Keratinocyte (primary cell): ENCODE measurements at regions not wholly inside any gene's neighbourhood (a gene's known extent, or its start where the extent isn't known, plus 50 kb on each side); places are given as distances from the start of the nearest gene placed in this dataset.

Experiments
- DNase-seq: peaks from one replicate; pipeline ENCODE4 v3.0.0-alpha.2; 2011; ENCODE audit warnings: low read depth, missing footprints, low spot score
- FAIRE-seq: peaks from 2 replicates; lab custom pipeline; 2011; peaks lifted over from hg19 to GRCh38; lab: Jason Lieb, UNC
- H2AFZ ChIP-seq: 2 replicates; pipeline ENCODE4 v1.6.0; 2012; ENCODE audit warnings: low read length, control low read depth, inconsistent platforms; ENCODE audit not compliant: control insufficient read depth
- H3K27ac ChIP-seq: 2 replicates; pipeline ENCODE4 v1.5.1; 2011; ENCODE audit warnings: low read length; ENCODE audit not compliant: control insufficient read depth, insufficient read depth
- H3K27me3 ChIP-seq: 3 replicates; pipeline ENCODE4 v1.6.0; 2011; ENCODE audit warnings: low read length; ENCODE audit not compliant: control insufficient read depth, insufficient read depth; ENCODE audit errors: extremely low read depth
- H3K36me3 ChIP-seq, 2 experiments: 2 replicates in 1 of 2; 3 replicates in 1 of 2; pipeline ENCODE4 v1.5.1; 2011; ENCODE audit warnings: low read length in 2 of 2, mild to moderate bottlenecking in 1 of 2; ENCODE audit not compliant: control insufficient read depth in 2 of 2, insufficient read depth in 2 of 2; ENCODE audit errors: extremely low read depth in 1 of 2
- H3K4me1 ChIP-seq: 3 replicates; pipeline ENCODE4 v1.5.1; 2011; ENCODE audit warnings: low read length; ENCODE audit not compliant: control insufficient read depth, insufficient read depth; ENCODE audit errors: extremely low read depth
- H3K4me2 ChIP-seq: 3 replicates; pipeline ENCODE4 v1.6.0; 2011; ENCODE audit warnings: low read depth, low read length; ENCODE audit not compliant: control insufficient read depth, insufficient read depth; ENCODE audit errors: extremely low read depth
- H3K4me3 ChIP-seq, 3 experiments: fragments of 200-600 bp in 1 of 3; sonication (generic) in 1 of 3; 2 replicates in 2 of 3; 3 replicates in 1 of 3; pipeline ENCODE4 v1.5.1; 2011 to 2016; ENCODE audit warnings: low read length in 3 of 3, mild to moderate bottlenecking in 3 of 3, control low read depth in 2 of 3, inconsistent platforms in 1 of 3, low read depth in 1 of 3, mixed read lengths in 1 of 3, mixed run types in 1 of 3, moderate library complexity in 1 of 3; ENCODE audit not compliant: control insufficient read depth in 2 of 3, insufficient read depth in 2 of 3; ENCODE audit errors: extremely low read depth in 1 of 3
- H3K79me2 ChIP-seq: 2 replicates; pipeline ENCODE4 v1.6.0; 2012; ENCODE audit warnings: low read length; ENCODE audit not compliant: control insufficient read depth, insufficient read depth
- H3K9ac ChIP-seq: 3 replicates; pipeline ENCODE4 v1.6.0; 2011; ENCODE audit warnings: low read length; ENCODE audit not compliant: control insufficient read depth, insufficient read depth; ENCODE audit errors: extremely low read depth
- H3K9me1 ChIP-seq: 3 replicates; pipeline ENCODE4 v1.6.0; 2011; ENCODE audit warnings: low read length; ENCODE audit not compliant: control insufficient read depth, insufficient read depth; ENCODE audit errors: extremely low read depth
- H3K9me3 ChIP-seq: 2 replicates; pipeline ENCODE4 v1.5.1; 2012; ENCODE audit warnings: low read depth, low read length; ENCODE audit not compliant: control insufficient read depth
- H4K20me1 ChIP-seq: 3 replicates; pipeline ENCODE4 v1.6.0; 2011; ENCODE audit warnings: low read length; ENCODE audit not compliant: control insufficient read depth, insufficient read depth; ENCODE audit errors: extremely low read depth
- EZH2 ChIP-seq: IDR thresholded peaks from one replicate; pipeline ENCODE4 v1.6.1; 2012; ENCODE audit warnings: inconsistent platforms, mild to moderate bottlenecking, low read length, moderate library complexity
- dilution Hi-C: fragments of 300-500 bp; cut with MboI; formaldehyde crosslinking; loops from one replicate; pipeline ENCODE4 v1.7.0; 2020; ENCODE audit warnings: low sequenced_read_pairs; ENCODE audit not compliant: extremely low pct_ligation_motif_present
- TF ChIP-seq, protein P1 (sequence below), 3 experiments: IDR thresholded peaks in 1 of 3; conservative IDR thresholded peaks in 1 of 3; optimal IDR thresholded peaks in 1 of 3; 2 replicates in 2 of 3; 3 replicates in 1 of 3; pipeline versions ENCODE3 to v1.5.1; 2011; ENCODE audit warnings: low read length in 3 of 3, mild to moderate bottlenecking in 3 of 3, moderate library complexity in 2 of 3, control low read depth in 1 of 3, inconsistent platforms in 1 of 3; ENCODE audit not compliant: insufficient read depth in 2 of 3; ENCODE audit errors: extremely low read depth in 1 of 3

- FAIRE-seq (no peak), DNase-seq (no peak)
- H3K4me3 ChIP-seq, result no peak overlapping the region
- TF ChIP-seq, protein P1, sequence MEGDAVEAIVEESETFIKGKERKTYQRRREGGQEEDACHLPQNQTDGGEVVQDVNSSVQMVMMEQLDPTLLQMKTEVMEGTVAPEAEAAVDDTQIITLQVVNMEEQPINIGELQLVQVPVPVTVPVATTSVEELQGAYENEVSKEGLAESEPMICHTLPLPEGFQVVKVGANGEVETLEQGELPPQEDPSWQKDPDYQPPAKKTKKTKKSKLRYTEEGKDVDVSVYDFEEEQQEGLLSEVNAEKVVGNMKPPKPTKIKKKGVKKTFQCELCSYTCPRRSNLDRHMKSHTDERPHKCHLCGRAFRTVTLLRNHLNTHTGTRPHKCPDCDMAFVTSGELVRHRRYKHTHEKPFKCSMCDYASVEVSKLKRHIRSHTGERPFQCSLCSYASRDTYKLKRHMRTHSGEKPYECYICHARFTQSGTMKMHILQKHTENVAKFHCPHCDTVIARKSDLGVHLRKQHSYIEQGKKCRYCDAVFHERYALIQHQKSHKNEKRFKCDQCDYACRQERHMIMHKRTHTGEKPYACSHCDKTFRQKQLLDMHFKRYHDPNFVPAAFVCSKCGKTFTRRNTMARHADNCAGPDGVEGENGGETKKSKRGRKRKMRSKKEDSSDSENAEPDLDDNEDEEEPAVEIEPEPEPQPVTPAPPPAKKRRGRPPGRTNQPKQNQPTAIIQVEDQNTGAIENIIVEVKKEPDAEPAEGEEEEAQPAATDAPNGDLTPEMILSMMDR (optimal IDR thresholded peaks at IDR 0.05 in 1 of 3, IDR thresholded peaks at IDR 0.05 in 1 of 3, conservative IDR thresholded peaks at IDR 0.05 in 1 of 3; ENCODE audit: extremely low read depth in 1 of 3, insufficient read depth in 2 of 3, low read length in 3 of 3), result no peak
- no peak for TF ChIP-seq EZH2
- H3K27ac ChIP-seq, result no peak overlapping the region
- H3K4me1 ChIP-seq, result peaks cover 8% of the 10 kb centered on the region
- H4K20me1 ChIP-seq, result no peaks in the 10 kb centered on the region
- H3K27me3 ChIP-seq, result no peaks in the 10 kb centered on the region
- H3K9me3 ChIP-seq, result no peaks in the 10 kb centered on the region
- dilution Hi-C loops, result no loop called here
- no peaks in the 10 kb centered on the region for H3K36me3 ChIP-seq
- no peaks in the 10 kb centered on the region for H3K9me1 ChIP-seq
- no peak overlapping the region for H3K4me2 ChIP-seq
- no peak overlapping the region for H2AFZ ChIP-seq
- H3K9ac ChIP-seq, result no peak overlapping the region
- H3K79me2 ChIP-seq, result no peaks in the 10 kb centered on the region
Observed at GRCh38 chr10:58943256-58943890, 233.1 kb upstream of the PHYHIPL start.

DNA sequence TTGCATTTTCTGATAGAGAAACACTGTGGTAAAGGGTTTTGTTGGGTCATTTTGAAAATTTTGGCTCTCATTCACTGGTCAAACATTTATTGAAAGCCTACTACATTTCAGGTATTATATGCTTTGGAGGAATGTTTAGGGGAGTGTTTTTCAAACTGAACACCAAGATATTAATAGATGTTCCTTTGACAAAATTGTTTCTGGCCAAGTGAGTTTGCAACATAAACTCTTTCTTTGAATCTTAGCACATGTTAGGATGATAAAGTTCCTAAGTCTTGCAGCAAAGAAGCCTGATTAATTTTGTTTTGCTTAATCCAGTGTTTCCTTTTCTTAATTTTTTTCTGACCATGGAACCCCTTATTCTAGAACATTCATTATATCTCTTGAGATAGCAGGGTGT lies 232.5 kb upstream of the PHYHIPL start:
- H3K4me2 ChIP-seq, result no peak overlapping the region
- H3K9me1 ChIP-seq, result no peaks in the 10 kb centered on the region
- TF ChIP-seq, protein P1 (optimal IDR thresholded peaks at IDR 0.05 in 1 of 3, IDR thresholded peaks at IDR 0.05 in 1 of 3, conservative IDR thresholded peaks at IDR 0.05 in 1 of 3; ENCODE audit: extremely low read depth in 1 of 3, insufficient read depth in 2 of 3, low read length in 3 of 3), result no peak
- no peak for TF ChIP-seq EZH2
- FAIRE-seq (no peak), DNase-seq (no peak)
- dilution Hi-C loops, result no loop called here
- no peaks in the 10 kb centered on the region for H4K20me1 ChIP-seq
- H3K27me3 ChIP-seq, result no peaks in the 10 kb centered on the region
- H3K36me3 ChIP-seq, result no peaks in the 10 kb centered on the region
- no peak overlapping the region for H2AFZ ChIP-seq
- H3K4me1 ChIP-seq, result peaks cover 8% of the 10 kb centered on the region
- no peak overlapping the region for H3K4me3 ChIP-seq
- H3K27ac ChIP-seq, result no peak overlapping the region
- no peaks in the 10 kb centered on the region for H3K79me2 ChIP-seq
- H3K9me3 ChIP-seq, result no peaks in the 10 kb centered on the region
- no peak overlapping the region for H3K9ac ChIP-seq
